Heart left ventricle (tissue), 13 donors: ENCODE measurements at regions not wholly inside any gene's neighbourhood (a gene's known extent, or its start where the extent isn't known, plus 50 kb on each side); places are given as distances from the start of the nearest gene placed in this dataset.

Experiments
- POLR2A ChIP-seq, 2 donors: fragments of 450-650 bp; IDR thresholded peaks; one replicate each; pipeline ENCODE4 v1.6.1; 2017; ENCODE audit warnings: antibody characterized with exemption in 2 of 2, mild to moderate bottlenecking in 2 of 2, moderate library complexity in 2 of 2
- TF ChIP-seq, protein P1 (sequence below), 12 donors: fragments of 200-600 bp; sonication (generic) in 4 of 12; IDR thresholded peaks; one replicate each; pipeline versions ENCODE4 v1.5.0 to v1.8.0; 2018 to 2022; ENCODE audit warnings: antibody characterized with exemption in 12 of 12, mild to moderate bottlenecking in 5 of 12
- donor health status: ischemic (EF 13 %, LVEDD 7.1; RV severe dilation, severe dysfunction).
- donor health status: DM: no; HTN: yes; CAD: no.
- donor health status: DM: no; HTN: no; CAD: no.
- donor health status: ischemic (EF 25% LVEDD 6.9; RV normal size, moderate dysfunction).
- donor health status: ischemic (EF 25% LVEDD 5.7; RV mildly dilated, moderate dysfunction).
- donor health status: ischemic (EF 35%, LVEDD 5.7; RV mildly dilated, moderate dysfunction).
- donor health status: nonischemic (EF 11% LVEDD 7.7; RV severe dilation, severe dysfunction).
- donor health status: DM: yes; HTN: yes; CAD: no.
- donor health status: PGD.
- donor health status: ischemic (EF 29% LVEDD 5.4; RV normal size, mild dysfunction).
- donor health status: nonischemic (EF 23%, LVEDD 6.1; RV moderate dilation, normal function).

DNA sequence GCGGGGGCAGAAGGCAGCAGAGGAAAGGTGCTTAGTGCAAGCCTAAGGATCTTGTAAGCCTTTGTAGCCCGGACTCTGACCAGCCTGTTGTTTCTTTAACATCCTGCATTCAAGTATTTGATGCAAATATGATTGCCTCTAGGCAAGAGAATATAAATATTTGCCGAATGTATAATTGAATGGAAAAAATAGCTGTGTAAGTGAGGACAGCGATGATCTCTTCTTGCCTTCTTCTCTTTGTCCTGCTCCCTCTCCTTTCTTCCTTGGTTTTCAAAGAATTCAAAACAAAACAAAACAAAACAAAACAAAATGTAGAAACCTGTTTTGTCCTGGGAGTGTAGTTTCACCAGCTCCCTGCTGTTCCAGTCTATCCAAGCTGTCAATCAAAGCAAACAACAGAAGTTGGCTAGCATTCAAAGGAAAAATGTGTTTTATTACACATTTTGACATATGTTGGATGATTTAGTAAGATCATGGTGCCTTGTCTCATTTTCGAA, 74.9 kb upstream of the CPM start:
- TF ChIP-seq POLR2A (IDR thresholded peaks at IDR 0.05) = no peak
- TF ChIP-seq, protein P1, sequence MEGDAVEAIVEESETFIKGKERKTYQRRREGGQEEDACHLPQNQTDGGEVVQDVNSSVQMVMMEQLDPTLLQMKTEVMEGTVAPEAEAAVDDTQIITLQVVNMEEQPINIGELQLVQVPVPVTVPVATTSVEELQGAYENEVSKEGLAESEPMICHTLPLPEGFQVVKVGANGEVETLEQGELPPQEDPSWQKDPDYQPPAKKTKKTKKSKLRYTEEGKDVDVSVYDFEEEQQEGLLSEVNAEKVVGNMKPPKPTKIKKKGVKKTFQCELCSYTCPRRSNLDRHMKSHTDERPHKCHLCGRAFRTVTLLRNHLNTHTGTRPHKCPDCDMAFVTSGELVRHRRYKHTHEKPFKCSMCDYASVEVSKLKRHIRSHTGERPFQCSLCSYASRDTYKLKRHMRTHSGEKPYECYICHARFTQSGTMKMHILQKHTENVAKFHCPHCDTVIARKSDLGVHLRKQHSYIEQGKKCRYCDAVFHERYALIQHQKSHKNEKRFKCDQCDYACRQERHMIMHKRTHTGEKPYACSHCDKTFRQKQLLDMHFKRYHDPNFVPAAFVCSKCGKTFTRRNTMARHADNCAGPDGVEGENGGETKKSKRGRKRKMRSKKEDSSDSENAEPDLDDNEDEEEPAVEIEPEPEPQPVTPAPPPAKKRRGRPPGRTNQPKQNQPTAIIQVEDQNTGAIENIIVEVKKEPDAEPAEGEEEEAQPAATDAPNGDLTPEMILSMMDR (IDR thresholded peaks at IDR 0.05) = no peak
